GM10248 (cell line): ENCODE measurements at regions not wholly inside any gene's neighbourhood (a gene's known extent, or its start where the extent isn't known, plus 50 kb on each side); places are given as distances from the start of the nearest gene placed in this dataset.

Source experiments
- CTCF ChIA-PET: fragments of 300-600 bp; sonication (Branson Sonifier 250); formaldehyde crosslinking; extraction: SDS; loops from one replicate; lab custom pipeline; 2021; ENCODE audit warnings: antibody characterized with exemption; lab: Yijun Ruan, JAX
- POLR2A ChIA-PET: fragments of 350-650 bp; sonication (Branson Sonifier 250); formaldehyde crosslinking; extraction: SDS; loops from one replicate; lab custom pipeline; 2020; ENCODE audit warnings: antibody characterized with exemption; lab: Yijun Ruan, JAX
- DNase-seq: peaks from one replicate; pipeline ENCODE4 v3.0.0; 2012; ENCODE audit errors: extremely low spot score
- CTCF ChIP-seq: IDR thresholded peaks from 2 replicates; pipeline ENCODE4 v1.5.1; 2012; ENCODE audit warnings: mild to moderate bottlenecking, low read depth; ENCODE audit errors: extremely low read depth, missing control alignments, control extremely low read depth

DNA sequence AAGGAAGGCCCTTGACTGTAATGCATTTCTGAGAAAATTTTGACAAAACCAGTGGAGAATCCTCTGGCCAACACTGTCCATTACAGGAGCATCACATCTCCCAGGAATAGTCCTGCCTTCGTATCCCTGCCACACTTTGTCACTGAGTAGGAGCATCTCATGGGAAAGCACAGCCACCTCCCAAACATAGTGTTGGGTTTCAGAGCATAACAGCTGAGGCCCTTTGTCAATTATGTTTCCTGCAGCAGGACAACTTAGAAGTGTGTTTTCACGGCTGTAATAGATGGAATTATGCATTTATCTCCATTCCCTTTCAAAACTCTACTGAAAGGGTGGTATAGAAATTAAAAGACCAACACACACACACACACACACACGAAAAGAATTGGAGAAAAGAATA lies 91.1 kb upstream of the SMAD1 start:
- ChIA-PET CTCF (no interaction called here), POLR2A (no interaction called here)
- DNase-seq: no peak
- TF ChIP-seq CTCF: no peak

DNA sequence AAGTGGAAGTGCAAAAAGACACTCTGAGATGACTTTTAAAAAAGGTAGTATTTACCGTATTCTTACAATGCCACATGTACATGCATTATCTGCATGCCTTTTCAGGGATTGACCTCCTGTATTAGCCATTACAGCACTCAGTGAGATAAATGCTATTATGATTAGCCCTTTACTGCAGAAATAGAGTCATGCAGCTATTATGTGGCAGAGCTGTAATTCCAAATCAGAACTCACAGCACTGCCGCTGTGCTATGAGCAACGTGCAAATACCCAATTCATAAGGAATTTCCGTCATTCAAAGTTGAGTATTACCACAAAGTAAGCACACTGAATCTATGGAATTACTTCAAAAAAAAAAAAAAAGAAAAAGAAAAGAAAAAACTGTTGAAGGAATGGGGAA lies 92.1 kb upstream of the SMAD1 start:
- DNase-seq: no peak
- ChIA-PET CTCF (no interaction called here), POLR2A (no interaction called here)
- TF ChIP-seq CTCF: no peak

- ChIA-PET POLR2A (no interaction called here), CTCF (interaction anchor here (1.0 to 1.1 kb wide), 2 partner anchors 14 to 29 kb away, joined by 3 read pairs; no protein-coding TSS in a partner anchor)
- no peak for DNase-seq
- no peak for TF ChIP-seq CTCF
Measured at GRCh38 chr4:145388043-145388442, 93.6 kb upstream of the SMAD1 start.

DNA sequence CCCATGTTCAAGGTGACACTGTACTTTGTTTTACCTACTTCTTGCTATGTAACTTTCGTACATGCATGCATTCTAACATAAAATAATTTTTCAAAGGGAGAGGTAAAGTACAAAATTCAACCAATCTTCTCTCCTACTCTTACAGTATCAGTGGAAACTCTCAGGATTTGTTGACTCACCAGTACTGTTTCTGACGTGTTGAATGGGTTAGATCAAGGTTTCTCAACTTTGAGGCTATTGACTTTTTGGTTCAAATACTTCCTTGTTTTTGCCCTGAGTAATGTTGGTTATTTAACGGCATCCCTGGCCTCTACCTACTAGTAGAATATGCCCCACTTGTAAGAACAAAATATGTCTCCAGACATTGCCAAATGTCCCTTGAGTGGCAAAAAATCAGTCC lies 94.6 kb upstream of the SMAD1 start:
- TF ChIP-seq CTCF: no peak
- no peak for DNase-seq
- POLR2A ChIA-PET: no interaction called here
- CTCF ChIA-PET: no interaction called here

GRCh38 chr4:145381163-145381562 lies 100.5 kb upstream of the SMAD1 start:
- ChIA-PET POLR2A (no interaction called here), CTCF (no interaction called here)
- no peak for TF ChIP-seq CTCF
- no peak for DNase-seq

DNA sequence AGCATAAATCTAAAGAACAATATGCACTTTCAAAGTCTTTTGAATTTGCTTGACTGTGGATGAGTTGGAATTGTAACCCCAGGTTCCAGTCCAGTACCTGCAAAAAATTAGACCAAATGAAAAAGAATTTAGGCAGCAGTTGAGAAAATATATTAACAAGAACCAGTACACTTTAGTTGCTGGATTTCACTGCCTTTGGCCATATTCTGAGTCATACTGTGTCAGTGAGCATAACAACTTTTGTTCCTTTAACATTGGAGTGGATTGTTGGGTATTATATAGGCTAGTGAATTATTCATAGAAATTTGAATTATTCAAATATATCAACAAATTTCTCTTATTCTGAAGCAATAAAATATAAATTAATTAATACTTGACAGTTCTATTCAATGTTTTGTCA lies 101.5 kb upstream of the SMAD1 start:
- TF ChIP-seq CTCF: no peak
- ChIA-PET CTCF (no interaction called here), POLR2A (no interaction called here)
- no peak for DNase-seq

DNA sequence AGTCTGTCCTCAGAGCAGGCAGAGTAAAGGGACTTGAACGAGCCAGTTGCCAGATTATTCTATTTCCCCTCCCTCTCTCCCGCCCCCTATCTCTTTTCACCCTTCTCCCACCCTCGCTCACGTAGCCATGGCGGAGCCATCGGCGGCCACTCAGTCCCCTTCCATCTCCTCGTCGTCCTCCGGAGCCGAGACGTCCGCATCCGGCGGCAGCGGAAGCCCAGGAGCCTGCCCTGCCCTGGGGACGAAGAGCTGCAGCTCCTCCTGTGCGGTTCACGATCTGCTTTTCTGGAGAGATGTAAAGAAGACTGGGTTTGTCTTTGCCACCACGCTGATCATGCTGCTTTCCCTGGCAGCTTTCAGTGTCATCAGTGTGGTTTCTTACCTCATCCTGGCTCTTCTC lies 106.2 kb upstream of the SMAD1 start:
- TF ChIP-seq CTCF: no peak
- POLR2A ChIA-PET: no interaction called here
- CTCF ChIA-PET: interaction anchor here (1.2 kb wide), 1 partner anchor 20 kb away, joined by 3 read pairs; no protein-coding TSS in a partner anchor
- no peak for DNase-seq
